ENCODE measurements at regions not wholly inside any gene's neighbourhood (a gene's known extent, or its start where the extent isn't known, plus 50 kb on each side); places are given as distances from the start of the nearest gene placed in this dataset.

DNA sequence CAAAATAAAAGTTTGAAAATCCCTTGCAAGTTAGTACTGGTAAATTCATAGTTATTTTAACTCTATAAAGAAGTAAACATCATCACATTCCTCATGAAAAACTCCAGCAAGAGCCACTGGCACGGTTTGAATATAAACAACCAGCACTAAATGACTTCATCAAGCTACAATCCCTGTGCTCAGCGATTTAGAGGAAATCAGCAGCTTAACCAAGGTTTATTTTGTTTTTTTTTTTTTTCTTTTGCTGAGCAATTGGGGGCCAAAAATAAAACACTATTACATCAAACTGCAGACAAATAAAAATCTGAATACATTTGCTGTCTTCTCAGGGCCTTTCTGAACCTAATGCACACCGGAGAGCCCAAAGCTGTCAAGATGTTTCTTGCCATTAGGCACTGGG is 106.2 kb upstream of the SLC24A2 start:
- Histone ChIP-seq H3K9me3 (ENCODE audit: low read depth) (no peaks in the 10 kb centered on the region), H3K4me2 (no peak overlapping the region)
- no peaks in the 10 kb centered on the region for H3K9me3 Mint-ChIP-seq

DNA sequence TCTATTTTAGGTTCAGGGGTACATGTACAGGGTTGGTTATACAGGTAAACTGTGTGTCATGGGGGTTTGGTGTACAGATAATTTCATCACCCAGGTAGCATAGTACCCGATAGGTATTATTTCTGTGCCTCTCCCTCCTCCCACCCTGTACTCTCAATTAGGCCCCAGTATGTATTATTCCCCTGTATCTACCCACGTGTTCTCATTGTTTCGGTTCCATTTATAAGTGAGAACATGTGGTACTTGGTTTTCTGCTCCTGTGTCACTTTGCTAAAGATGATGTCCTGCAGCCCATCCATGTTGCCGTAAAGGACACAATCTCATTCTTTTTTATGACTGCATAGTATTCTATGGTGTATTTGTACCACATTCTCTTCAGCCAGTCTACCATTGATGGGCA is 96.8 kb upstream of the SLC24A2 start:
- no peaks in the 10 kb centered on the region for H3F3A ChIP-seq (ENCODE audit: low read depth)
- H3K9ac ChIP-seq, result no peak overlapping the region
- H2AFZ ChIP-seq (replicated peaks), result no peak overlapping the region
- DNase-seq (ENCODE audit: low spot score), result no peak
- no peaks in the 10 kb centered on the region for H3K79me2 ChIP-seq (ENCODE audit: low read depth)
- H3K27me3 Mint-ChIP-seq (ENCODE audit: insufficient read depth, low read depth), result peaks cover 3% of the 10 kb centered on the region
- no peaks in the 10 kb centered on the region for H3K36me3 ChIP-seq
- TF ChIP-seq, protein P1, sequence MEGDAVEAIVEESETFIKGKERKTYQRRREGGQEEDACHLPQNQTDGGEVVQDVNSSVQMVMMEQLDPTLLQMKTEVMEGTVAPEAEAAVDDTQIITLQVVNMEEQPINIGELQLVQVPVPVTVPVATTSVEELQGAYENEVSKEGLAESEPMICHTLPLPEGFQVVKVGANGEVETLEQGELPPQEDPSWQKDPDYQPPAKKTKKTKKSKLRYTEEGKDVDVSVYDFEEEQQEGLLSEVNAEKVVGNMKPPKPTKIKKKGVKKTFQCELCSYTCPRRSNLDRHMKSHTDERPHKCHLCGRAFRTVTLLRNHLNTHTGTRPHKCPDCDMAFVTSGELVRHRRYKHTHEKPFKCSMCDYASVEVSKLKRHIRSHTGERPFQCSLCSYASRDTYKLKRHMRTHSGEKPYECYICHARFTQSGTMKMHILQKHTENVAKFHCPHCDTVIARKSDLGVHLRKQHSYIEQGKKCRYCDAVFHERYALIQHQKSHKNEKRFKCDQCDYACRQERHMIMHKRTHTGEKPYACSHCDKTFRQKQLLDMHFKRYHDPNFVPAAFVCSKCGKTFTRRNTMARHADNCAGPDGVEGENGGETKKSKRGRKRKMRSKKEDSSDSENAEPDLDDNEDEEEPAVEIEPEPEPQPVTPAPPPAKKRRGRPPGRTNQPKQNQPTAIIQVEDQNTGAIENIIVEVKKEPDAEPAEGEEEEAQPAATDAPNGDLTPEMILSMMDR (IDR thresholded peaks at IDR 0.05), result no peak
- TF ChIP-seq EZH2phosphoT487 (IDR thresholded peaks at IDR 0.05), result no peak
- H3K4me1 ChIP-seq, result no peaks in the 10 kb centered on the region
- H3K4me3 Mint-ChIP-seq, result no peak overlapping the region
- no peaks in the 10 kb centered on the region for H3K27me3 ChIP-seq
- no peak overlapping the region for H3K27ac Mint-ChIP-seq
- H3K4me3 ChIP-seq, result no peak overlapping the region
- H3K4me2 ChIP-seq, result no peak overlapping the region
- no peaks in the 10 kb centered on the region for H4K20me1 ChIP-seq (ENCODE audit: low read depth)
- H3K9me3 ChIP-seq (ENCODE audit: low read depth), result no peaks in the 10 kb centered on the region
- no peaks in the 10 kb centered on the region for H3K36me3 Mint-ChIP-seq
- no peaks in the 10 kb centered on the region for H3K4me1 Mint-ChIP-seq
- H3K9me3 Mint-ChIP-seq, result no peaks in the 10 kb centered on the region
- H3K27ac ChIP-seq, result no peak overlapping the region

More for the DNA sequence above, 106.2 kb upstream of the SLC24A2 start:
- Histone ChIP-seq H2AFZ (replicated peaks) (no peak overlapping the region), H3K36me3 (no peaks in the 10 kb centered on the region), H3K27me3 (no peaks in the 10 kb centered on the region), H3F3A (ENCODE audit: low read depth) (no peaks in the 10 kb centered on the region), H3K9ac (no peak overlapping the region), H3K4me3 (no peak overlapping the region), H3K27ac (no peak overlapping the region), H4K20me1 (ENCODE audit: low read depth) (no peaks in the 10 kb centered on the region), H3K79me2 (ENCODE audit: low read depth) (no peaks in the 10 kb centered on the region), H3K4me1 (no peaks in the 10 kb centered on the region)
- Mint-ChIP-seq H3K27ac (no peak overlapping the region), H3K27me3 (ENCODE audit: insufficient read depth, low read depth) (peaks cover 2% of the 10 kb centered on the region), H3K4me3 (no peak overlapping the region), H3K4me1 (no peaks in the 10 kb centered on the region), H3K36me3 (no peaks in the 10 kb centered on the region)
- DNase-seq (ENCODE audit: low spot score), result no peak
- TF ChIP-seq, protein P1 (IDR thresholded peaks at IDR 0.05), result no peak
- no peak for TF ChIP-seq EZH2phosphoT487 (IDR thresholded peaks at IDR 0.05)
- TF ChIP-seq EZH2 (IDR thresholded peaks at IDR 0.05), result no peak

DNA sequence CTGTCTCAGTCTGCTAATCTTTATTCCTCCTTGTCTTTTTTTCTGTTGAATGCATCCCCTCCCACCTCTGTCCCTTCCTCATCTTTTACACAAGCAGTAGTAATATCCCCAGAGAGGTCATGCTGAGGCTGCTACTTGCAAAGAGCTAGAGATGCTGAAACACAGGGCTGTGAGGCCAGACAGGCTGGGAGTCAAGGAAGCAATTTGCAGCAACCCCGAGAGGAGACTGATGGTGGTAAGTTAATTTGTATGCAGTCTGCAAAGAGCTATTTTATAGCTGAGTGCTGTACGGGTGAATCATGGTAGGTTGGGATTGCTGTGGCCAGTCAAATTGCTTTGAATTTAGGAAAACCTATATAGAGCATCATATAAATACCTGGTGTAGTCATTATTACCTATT is 90.2 kb upstream of the SLC24A2 start:
- Mint-ChIP-seq H3K4me1 (no peaks in the 10 kb centered on the region), H3K27ac (no peak overlapping the region), H3K27me3 (ENCODE audit: insufficient read depth, low read depth) (no peaks in the 10 kb centered on the region), H3K4me3 (no peak overlapping the region), H3K36me3 (no peaks in the 10 kb centered on the region), H3K9me3 (no peaks in the 10 kb centered on the region)
- no peaks in the 10 kb centered on the region for H3F3A ChIP-seq (ENCODE audit: low read depth)
- H3K4me2 ChIP-seq, result no peak overlapping the region
- no peaks in the 10 kb centered on the region for H3K9me3 ChIP-seq (ENCODE audit: low read depth)
- H3K79me2 ChIP-seq (ENCODE audit: low read depth), result no peaks in the 10 kb centered on the region
- H3K27ac ChIP-seq, result no peak overlapping the region
- no peak for TF ChIP-seq EZH2phosphoT487 (IDR thresholded peaks at IDR 0.05)
- no peak for TF ChIP-seq EZH2 (IDR thresholded peaks at IDR 0.05)
- TF ChIP-seq, protein P1 (IDR thresholded peaks at IDR 0.05), result no peak
- no peaks in the 10 kb centered on the region for H3K36me3 ChIP-seq
- no peak overlapping the region for H3K4me3 ChIP-seq
- DNase-seq (ENCODE audit: low spot score), result no peak
- peak overlapping the region; percentile 13 for H2AFZ ChIP-seq (replicated peaks)
- H3K27me3 ChIP-seq, result no peaks in the 10 kb centered on the region
- no peaks in the 10 kb centered on the region for H3K4me1 ChIP-seq
- H4K20me1 ChIP-seq (ENCODE audit: low read depth), result no peaks in the 10 kb centered on the region
- no peak overlapping the region for H3K9ac ChIP-seq

Data from neural progenitor cell (in vitro differentiated cells).